ENCODE measurements at regions not wholly inside any gene's neighbourhood (a gene's known extent, or its start where the extent isn't known, plus 50 kb on each side); places are given as distances from the start of the nearest gene placed in this dataset.

DNA sequence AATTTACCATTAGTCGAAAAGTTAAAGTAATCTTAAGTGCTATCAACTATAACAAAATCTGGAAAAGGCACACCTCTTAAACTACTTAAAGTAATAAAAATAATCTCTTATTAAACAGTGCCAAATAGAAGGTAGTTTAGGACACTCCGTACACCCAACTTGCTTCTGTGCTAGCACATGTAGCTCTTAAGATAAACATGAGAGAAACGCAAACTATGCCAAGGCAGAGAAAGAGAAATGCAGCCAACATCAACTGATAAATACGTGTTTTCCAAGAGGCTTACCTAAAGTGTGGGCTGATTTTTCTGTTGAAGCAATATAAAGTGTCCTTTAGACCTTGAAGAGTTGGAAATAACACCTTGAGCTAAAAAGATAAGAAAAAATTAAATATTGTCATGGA is 480.6 kb upstream of the DAB2 start:
- no peaks in the 10 kb centered on the region for H4K20me1 ChIP-seq (ENCODE audit: insufficient read depth, low read length)
- H2AFZ ChIP-seq (ENCODE audit: low read depth, low read length), result no peak overlapping the region
- no peak overlapping the region for H3K27ac ChIP-seq (ENCODE audit: low read length)
- no peak overlapping the region for H3K4me3 ChIP-seq (ENCODE audit: low read length)
- no peaks in the 10 kb centered on the region for H3K79me2 ChIP-seq (ENCODE audit: low read length)
- H3K36me3 ChIP-seq (replicated peaks; ENCODE audit: low read depth, low read length), result no peaks in the 10 kb centered on the region
- H3K4me1 ChIP-seq (ENCODE audit: low read length), result no peaks in the 10 kb centered on the region
- H3K9me3 ChIP-seq (ENCODE audit: insufficient read depth, low read length), result no peaks in the 10 kb centered on the region
- H3K9ac ChIP-seq (ENCODE audit: low read length), result no peak overlapping the region
- no peak overlapping the region for H3K4me2 ChIP-seq (ENCODE audit: low read length)
- TF ChIP-seq, protein P1, sequence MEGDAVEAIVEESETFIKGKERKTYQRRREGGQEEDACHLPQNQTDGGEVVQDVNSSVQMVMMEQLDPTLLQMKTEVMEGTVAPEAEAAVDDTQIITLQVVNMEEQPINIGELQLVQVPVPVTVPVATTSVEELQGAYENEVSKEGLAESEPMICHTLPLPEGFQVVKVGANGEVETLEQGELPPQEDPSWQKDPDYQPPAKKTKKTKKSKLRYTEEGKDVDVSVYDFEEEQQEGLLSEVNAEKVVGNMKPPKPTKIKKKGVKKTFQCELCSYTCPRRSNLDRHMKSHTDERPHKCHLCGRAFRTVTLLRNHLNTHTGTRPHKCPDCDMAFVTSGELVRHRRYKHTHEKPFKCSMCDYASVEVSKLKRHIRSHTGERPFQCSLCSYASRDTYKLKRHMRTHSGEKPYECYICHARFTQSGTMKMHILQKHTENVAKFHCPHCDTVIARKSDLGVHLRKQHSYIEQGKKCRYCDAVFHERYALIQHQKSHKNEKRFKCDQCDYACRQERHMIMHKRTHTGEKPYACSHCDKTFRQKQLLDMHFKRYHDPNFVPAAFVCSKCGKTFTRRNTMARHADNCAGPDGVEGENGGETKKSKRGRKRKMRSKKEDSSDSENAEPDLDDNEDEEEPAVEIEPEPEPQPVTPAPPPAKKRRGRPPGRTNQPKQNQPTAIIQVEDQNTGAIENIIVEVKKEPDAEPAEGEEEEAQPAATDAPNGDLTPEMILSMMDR (IDR thresholded peaks at IDR 0.05; ENCODE audit: low read depth, low read length), result no peak
- TF ChIP-seq EZH2phosphoT487 (IDR thresholded peaks at IDR 0.05; ENCODE audit: low read depth), result no peak
- H3K27me3 ChIP-seq (ENCODE audit: low read depth, low read length), result no peaks in the 10 kb centered on the region

DNA sequence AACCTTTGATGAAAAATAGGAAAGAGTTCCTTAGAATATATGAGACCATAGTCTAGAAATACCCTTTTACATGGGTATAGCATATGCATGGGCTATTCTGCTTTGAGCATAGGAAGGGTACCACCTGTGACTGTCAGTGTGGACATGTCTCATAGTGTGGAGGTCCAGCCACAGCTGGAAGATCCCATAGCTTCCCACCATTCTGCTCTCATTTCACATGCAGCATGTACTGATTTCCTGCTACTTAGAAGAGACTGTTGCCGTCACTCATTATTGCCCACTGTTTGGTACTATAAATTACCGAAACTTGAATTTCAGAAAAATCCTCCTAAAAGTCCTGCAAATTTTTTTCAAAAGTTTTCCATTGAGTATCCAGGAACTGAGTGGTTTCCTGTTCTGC is 477.8 kb upstream of the DAB2 start:
- Histone ChIP-seq H3K9me3 (ENCODE audit: insufficient read depth, low read length) (no peaks in the 10 kb centered on the region), H4K20me1 (ENCODE audit: insufficient read depth, low read length) (no peaks in the 10 kb centered on the region), H3K36me3 (replicated peaks; ENCODE audit: low read depth, low read length) (no peaks in the 10 kb centered on the region), H3K4me3 (ENCODE audit: low read length) (no peak overlapping the region), H3K79me2 (ENCODE audit: low read length) (no peaks in the 10 kb centered on the region), H3K9ac (ENCODE audit: low read length) (no peak overlapping the region), H3K4me2 (ENCODE audit: low read length) (no peak overlapping the region), H3K27ac (ENCODE audit: low read length) (no peak overlapping the region), H3K4me1 (ENCODE audit: low read length) (no peaks in the 10 kb centered on the region), H2AFZ (ENCODE audit: low read depth, low read length) (no peak overlapping the region), H3K27me3 (ENCODE audit: low read depth, low read length) (no peaks in the 10 kb centered on the region)
- no peak for TF ChIP-seq EZH2phosphoT487 (IDR thresholded peaks at IDR 0.05; ENCODE audit: low read depth)
- TF ChIP-seq, protein P1 (IDR thresholded peaks at IDR 0.05; ENCODE audit: low read depth, low read length), result no peak

DNA sequence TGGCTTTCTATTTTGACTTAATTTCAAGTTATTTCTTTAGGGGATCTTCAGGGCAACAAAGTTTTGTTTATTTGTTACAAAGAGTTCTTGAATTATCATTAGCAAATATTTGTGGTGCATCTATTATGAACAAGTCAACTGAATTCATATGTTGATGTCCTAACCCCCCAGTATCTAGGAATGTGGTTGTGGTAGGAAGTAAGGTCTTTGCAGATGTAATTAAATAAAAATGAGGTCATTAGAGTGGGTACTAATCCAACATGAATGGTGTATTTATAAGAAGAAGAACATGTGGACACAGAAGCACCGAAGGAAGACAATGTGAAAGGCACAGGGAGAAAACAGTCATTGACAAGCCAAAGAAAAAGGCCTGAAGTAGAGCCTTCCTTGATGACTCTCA is 474.0 kb upstream of the DAB2 start:
- no peak overlapping the region for H3K4me3 ChIP-seq (ENCODE audit: low read length)
- no peak overlapping the region for H3K27ac ChIP-seq (ENCODE audit: low read length)
- H3K4me2 ChIP-seq (ENCODE audit: low read length), result no peak overlapping the region
- TF ChIP-seq, protein P1 (IDR thresholded peaks at IDR 0.05; ENCODE audit: low read depth, low read length), result no peak
- no peak for TF ChIP-seq EZH2phosphoT487 (IDR thresholded peaks at IDR 0.05; ENCODE audit: low read depth)
- H3K27me3 ChIP-seq (ENCODE audit: low read depth, low read length), result no peaks in the 10 kb centered on the region
- no peaks in the 10 kb centered on the region for H3K79me2 ChIP-seq (ENCODE audit: low read length)
- no peak overlapping the region for H3K9ac ChIP-seq (ENCODE audit: low read length)
- H4K20me1 ChIP-seq (ENCODE audit: insufficient read depth, low read length), result no peaks in the 10 kb centered on the region
- no peaks in the 10 kb centered on the region for H3K36me3 ChIP-seq (replicated peaks; ENCODE audit: low read depth, low read length)
- H2AFZ ChIP-seq (ENCODE audit: low read depth, low read length), result no peak overlapping the region
- H3K4me1 ChIP-seq (ENCODE audit: low read length), result no peaks in the 10 kb centered on the region
- H3K9me3 ChIP-seq (ENCODE audit: insufficient read depth, low read length), result no peaks in the 10 kb centered on the region

DNA sequence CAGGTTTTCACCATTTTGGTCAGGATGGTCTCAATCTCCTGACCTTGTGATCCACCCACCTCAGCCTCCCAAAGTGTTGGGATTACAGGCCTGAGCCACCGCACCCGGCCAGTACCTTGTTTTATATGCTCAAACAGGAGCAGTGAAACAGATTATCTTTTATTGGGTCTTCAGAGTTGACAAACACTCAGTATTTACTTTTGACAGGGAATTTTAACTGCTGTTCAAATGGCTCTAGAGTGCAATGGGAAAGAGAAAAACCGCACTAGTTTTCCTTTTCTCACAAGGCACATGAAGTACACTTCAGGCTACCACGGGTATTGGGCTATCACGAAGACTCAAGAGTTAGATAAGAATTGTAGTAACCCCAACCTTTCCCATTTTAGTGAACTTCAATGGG is 471.9 kb upstream of the DAB2 start:
- Histone ChIP-seq H3K4me1 (ENCODE audit: low read length) (no peaks in the 10 kb centered on the region), H3K27ac (ENCODE audit: low read length) (no peak overlapping the region), H3K27me3 (ENCODE audit: low read depth, low read length) (no peaks in the 10 kb centered on the region), H3K9me3 (ENCODE audit: insufficient read depth, low read length) (no peaks in the 10 kb centered on the region), H4K20me1 (ENCODE audit: insufficient read depth, low read length) (no peaks in the 10 kb centered on the region), H2AFZ (ENCODE audit: low read depth, low read length) (no peak overlapping the region), H3K9ac (ENCODE audit: low read length) (no peak overlapping the region), H3K4me3 (ENCODE audit: low read length) (no peak overlapping the region), H3K36me3 (replicated peaks; ENCODE audit: low read depth, low read length) (no peaks in the 10 kb centered on the region), H3K79me2 (ENCODE audit: low read length) (no peaks in the 10 kb centered on the region), H3K4me2 (ENCODE audit: low read length) (no peak overlapping the region)
- TF ChIP-seq EZH2phosphoT487 (IDR thresholded peaks at IDR 0.05; ENCODE audit: low read depth), result no peak
- TF ChIP-seq, protein P1 (IDR thresholded peaks at IDR 0.05; ENCODE audit: low read depth, low read length), result no peak

Data from OCI-LY3 (cell line).